SK-N-SH treated with all-trans-retinoic acid at 6 μM for 48 hours (cell line): ENCODE measurements at regions not wholly inside any gene's neighbourhood (a gene's known extent, or its start where the extent isn't known, plus 50 kb on each side); places are given as distances from the start of the nearest gene placed in this dataset.
"Not testable (repeated sequence)": the region's sequence is repeated elsewhere in the genome, so short reads cannot be mapped to it uniquely, and the experiment has no call there.

Source experiments
- ATAC-seq: fragments of 200-7000 bp; cut with Tn5 transposase; 3 replicates; pipeline ENCODE4 v1.9.1; 2020; ENCODE audit warnings: mild to moderate bottlenecking, moderate library complexity
- ARNTL ChIP-seq: fragments of 450-650 bp; formaldehyde crosslinking; IDR thresholded peaks from 2 replicates; pipeline ENCODE4 v1.5.0; 2020; ENCODE audit warnings: low read depth, mild to moderate bottlenecking, moderate library complexity, borderline replicate concordance
- BACH2 ChIP-seq: fragments of 250-450 bp; sonication (Bioruptor Pico); IDR thresholded peaks from 2 replicates; pipeline ENCODE4 v1.9.0; 2021; ENCODE audit warnings: mild to moderate bottlenecking, borderline replicate concordance
- CREB5 ChIP-seq: fragments of 250-450 bp; sonication (Bioruptor Pico); IDR thresholded peaks from 2 replicates; pipeline ENCODE4 v1.5.1; 2020; ENCODE audit warnings: low read depth, mild to moderate bottlenecking, moderate library complexity
- CSDC2 ChIP-seq: fragments of 250-450 bp; sonication (Bioruptor Pico); IDR thresholded peaks from 2 replicates; pipeline ENCODE4 v1.5.0; 2020; ENCODE audit warnings: mild to moderate bottlenecking, moderate library complexity
- CSRNP3 ChIP-seq: fragments of 250-450 bp; sonication (Bioruptor Pico); IDR thresholded peaks from 2 replicates; pipeline ENCODE4 v1.5.1; 2021; ENCODE audit warnings: mild to moderate bottlenecking, moderate library complexity
- ESRRG ChIP-seq: fragments of 250-450 bp; sonication (Bioruptor Pico); IDR thresholded peaks from 2 replicates; pipeline ENCODE4 v1.6.1; 2021; ENCODE audit warnings: mild to moderate bottlenecking
- GLIS3 ChIP-seq: fragments of 250-450 bp; sonication (Bioruptor Pico); IDR thresholded peaks from 2 replicates; pipeline ENCODE4 v1.5.0; 2020; ENCODE audit warnings: mild to moderate bottlenecking, moderate library complexity
- OSR1 ChIP-seq: fragments of 250-450 bp; sonication (Bioruptor Pico); IDR thresholded peaks from 2 replicates; pipeline ENCODE4 v1.8.0; 2022; ENCODE audit warnings: moderate library complexity, mild to moderate bottlenecking, inconsistent platforms
- PATZ1 ChIP-seq: fragments of 250-450 bp; sonication (Bioruptor Pico); IDR thresholded peaks from 2 replicates; pipeline ENCODE4 v1.8.0; 2020; ENCODE audit warnings: mild to moderate bottlenecking, moderate library complexity, borderline replicate concordance
- POU6F1 ChIP-seq: fragments of 250-450 bp; sonication (Bioruptor Pico); IDR thresholded peaks from 2 replicates; pipeline ENCODE4 v1.8.0; 2021; ENCODE audit warnings: low read depth, mild to moderate bottlenecking, moderate library complexity, borderline replicate concordance
- PPARA ChIP-seq: fragments of 250-450 bp; sonication (Bioruptor Pico); IDR thresholded peaks from 2 replicates; pipeline ENCODE4 v1.5.0; 2020; ENCODE audit warnings: mild to moderate bottlenecking, borderline replicate concordance
- RARB ChIP-seq: fragments of 250-450 bp; sonication (Bioruptor Pico); IDR thresholded peaks from 2 replicates; pipeline ENCODE4 v1.8.0; 2021; ENCODE audit warnings: mild to moderate bottlenecking, moderate library complexity
- SNAI2 ChIP-seq: fragments of 250-450 bp; sonication (Bioruptor Pico); IDR thresholded peaks from 2 replicates; pipeline ENCODE4 v1.5.0; 2020; ENCODE audit warnings: mild to moderate bottlenecking, moderate library complexity
- TCF4 ChIP-seq: fragments of 250-450 bp; sonication (Bioruptor Pico); IDR thresholded peaks from 2 replicates; pipeline ENCODE4 v1.8.0; 2021; ENCODE audit warnings: mild to moderate bottlenecking, moderate library complexity, borderline replicate concordance
- TOX ChIP-seq: fragments of 250-450 bp; sonication (Bioruptor Pico); IDR thresholded peaks from 2 replicates; pipeline ENCODE4 v1.8.0; 2021; ENCODE audit warnings: mild to moderate bottlenecking, moderate library complexity, borderline replicate concordance
- TSHZ2 ChIP-seq: fragments of 250-450 bp; sonication (Bioruptor Pico); IDR thresholded peaks from 2 replicates; pipeline ENCODE4 v1.5.0; 2020; ENCODE audit warnings: mild to moderate bottlenecking, moderate library complexity
- ZC3H10 ChIP-seq: fragments of 250-450 bp; sonication (Bioruptor Pico); IDR thresholded peaks from 2 replicates; pipeline ENCODE4 v1.5.1; 2021; ENCODE audit warnings: mild to moderate bottlenecking, moderate library complexity
- ZFP3 ChIP-seq: fragments of 250-450 bp; sonication (Bioruptor Pico); IDR thresholded peaks from 2 replicates; pipeline ENCODE4 v1.5.0; 2020; ENCODE audit warnings: mild to moderate bottlenecking, moderate library complexity
- ZNF565 ChIP-seq: fragments of 450-650 bp; formaldehyde crosslinking; conservative IDR thresholded peaks from 2 replicates; pipeline ENCODE4 v1.5.0; 2020; ENCODE audit warnings: low read depth, mild to moderate bottlenecking, moderate library complexity
- ZNF70 ChIP-seq: fragments of 450-650 bp; formaldehyde crosslinking; IDR thresholded peaks from 2 replicates; pipeline ENCODE4 v1.5.0; 2020; ENCODE audit warnings: mild to moderate bottlenecking, moderate library complexity
- ZNF8 ChIP-seq: fragments of 450-650 bp; formaldehyde crosslinking; IDR thresholded peaks from 2 replicates; pipeline ENCODE4 v1.5.0; 2020; ENCODE audit warnings: mild to moderate bottlenecking, moderate library complexity

GRCh38 chr2:107530046-107530445, 296.6 kb upstream of the RGPD4 start:
- ATAC-seq, result no peak
- TF ChIP-seq ZNF70 (CRISPR knock-in tag) (no peak), ZC3H10 (no peak), CSDC2 (CRISPR knock-in tag) (no peak), ESRRG (CRISPR knock-in tag) (no peak), SNAI2 (CRISPR knock-in tag) (no peak), POU6F1 (CRISPR knock-in tag) (no peak), PATZ1 (no peak), ZNF565 (CRISPR knock-in tag) (no peak), RARB (CRISPR knock-in tag) (no peak), OSR1 (no peak), BACH2 (CRISPR knock-in tag) (no peak), ZFP3 (CRISPR knock-in tag) (no peak), CREB5 (no peak), TCF4 (CRISPR knock-in tag) (no peak)
- TF ChIP-seq, all 23 proteins: peak for 0

- ATAC-seq, result no peak
These were observed 291.8 kb upstream of the RGPD4 start for GRCh38 chr2:107534926-107535325.

GRCh38 chr2:107535905-107536689, 290.6 kb upstream of the RGPD4 start:
- ATAC-seq, result not testable (repeated sequence)

More at GRCh38 chr2:107534926-107535325, 291.8 kb upstream of the RGPD4 start:
- TF ChIP-seq ZFP3 (CRISPR knock-in tag), result no peak

GRCh38 chr2:107542314-107542740, 284.4 kb upstream of the RGPD4 start:
- TF ChIP-seq PATZ1, result no peak
- TF ChIP-seq RARB (CRISPR knock-in tag), result no peak
- no peak for TF ChIP-seq PPARA (CRISPR knock-in tag)
- no peak for TF ChIP-seq ZNF70 (CRISPR knock-in tag)
- no peak for TF ChIP-seq TSHZ2 (CRISPR knock-in tag)
- TF ChIP-seq ESRRG (CRISPR knock-in tag), result no peak
- no peak for ATAC-seq

GRCh38 chr2:107543793-107544192, 282.9 kb upstream of the RGPD4 start:
- ATAC-seq, result no peak
- no peak for TF ChIP-seq CSDC2 (CRISPR knock-in tag)
- TF ChIP-seq CSRNP3 (CRISPR knock-in tag), result no peak
- no peak for TF ChIP-seq TCF4 (CRISPR knock-in tag)
- no peak for TF ChIP-seq ARNTL (CRISPR knock-in tag)
- no peak for TF ChIP-seq ZFP3 (CRISPR knock-in tag)
- TF ChIP-seq BACH2 (CRISPR knock-in tag), result no peak
- no peak for TF ChIP-seq ZNF70 (CRISPR knock-in tag)
- TF ChIP-seq ZNF8 (CRISPR knock-in tag), result no peak
- TF ChIP-seq PPARA (CRISPR knock-in tag), result no peak
- no peak for TF ChIP-seq OSR1
- no peak for TF ChIP-seq ZNF565 (CRISPR knock-in tag)
- no peak for TF ChIP-seq TOX
- no peak for TF ChIP-seq CREB5
- TF ChIP-seq SNAI2 (CRISPR knock-in tag), result no peak
- TF ChIP-seq GLIS3 (CRISPR knock-in tag), result no peak
